ENCODE measurements at regions not wholly inside any gene's neighbourhood (a gene's known extent, or its start where the extent isn't known, plus 50 kb on each side); places are given as distances from the start of the nearest gene placed in this dataset.
"Not testable (repeated sequence)": the region's sequence is repeated elsewhere in the genome, so short reads cannot be mapped to it uniquely, and the experiment has no call there.

DNA sequence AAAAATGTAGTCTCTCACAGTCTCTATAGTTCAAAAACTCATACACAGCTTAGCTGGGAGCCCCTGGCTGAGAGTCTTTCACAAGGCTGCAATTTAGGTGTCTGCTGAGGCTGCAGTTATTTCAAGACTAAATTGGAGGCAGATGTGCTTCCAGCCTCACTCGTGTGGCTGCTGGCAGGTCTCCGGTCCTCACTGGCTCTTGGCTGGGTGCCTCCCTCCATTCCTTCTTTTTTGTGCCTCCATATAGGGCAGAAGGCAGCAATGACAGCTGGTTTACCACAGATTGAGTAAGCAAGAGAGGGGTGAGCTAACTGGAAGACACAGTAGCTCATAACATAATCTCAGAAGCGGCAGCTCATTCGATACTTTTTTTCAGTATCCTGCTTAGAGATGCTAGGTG, 2167.7 kb upstream of the WWC1 start:
- no peak overlapping the region for H3K27ac ChIP-seq (ENCODE audit: low read depth, low read length)
- Mint-ChIP-seq H3K4me3 (no peak overlapping the region), H3K27ac (no peak overlapping the region), H3K4me1 (no peaks in the 10 kb centered on the region), H3K27me3 (ENCODE audit: insufficient read depth) (no peaks in the 10 kb centered on the region), H3K36me3 (ENCODE audit: low read depth) (no peaks in the 10 kb centered on the region), H3K9me3 (peaks cover 2% of the 10 kb centered on the region)
- H3K9ac ChIP-seq (ENCODE audit: extremely low read depth, low read length, poor library complexity, severe bottlenecking): no peak overlapping the region
- WGBS, 2 experiments (ENCODE audit: insufficient coverage in 1 of 2, insufficient read length in 1 of 2): 67 to 90% methylated on average over 2 to 4 of the region's 4 CpGs
- no peaks in the 10 kb centered on the region for H3K27me3 ChIP-seq (ENCODE audit: control insufficient read depth, insufficient read depth, low read length, poor library complexity, severe bottlenecking)
- H3K36me3 ChIP-seq (ENCODE audit: control insufficient read depth, insufficient read depth, low read length): no peaks in the 10 kb centered on the region
- no peak overlapping the region for H3K4me3 ChIP-seq (ENCODE audit: low read length)
- TF ChIP-seq, protein P1, sequence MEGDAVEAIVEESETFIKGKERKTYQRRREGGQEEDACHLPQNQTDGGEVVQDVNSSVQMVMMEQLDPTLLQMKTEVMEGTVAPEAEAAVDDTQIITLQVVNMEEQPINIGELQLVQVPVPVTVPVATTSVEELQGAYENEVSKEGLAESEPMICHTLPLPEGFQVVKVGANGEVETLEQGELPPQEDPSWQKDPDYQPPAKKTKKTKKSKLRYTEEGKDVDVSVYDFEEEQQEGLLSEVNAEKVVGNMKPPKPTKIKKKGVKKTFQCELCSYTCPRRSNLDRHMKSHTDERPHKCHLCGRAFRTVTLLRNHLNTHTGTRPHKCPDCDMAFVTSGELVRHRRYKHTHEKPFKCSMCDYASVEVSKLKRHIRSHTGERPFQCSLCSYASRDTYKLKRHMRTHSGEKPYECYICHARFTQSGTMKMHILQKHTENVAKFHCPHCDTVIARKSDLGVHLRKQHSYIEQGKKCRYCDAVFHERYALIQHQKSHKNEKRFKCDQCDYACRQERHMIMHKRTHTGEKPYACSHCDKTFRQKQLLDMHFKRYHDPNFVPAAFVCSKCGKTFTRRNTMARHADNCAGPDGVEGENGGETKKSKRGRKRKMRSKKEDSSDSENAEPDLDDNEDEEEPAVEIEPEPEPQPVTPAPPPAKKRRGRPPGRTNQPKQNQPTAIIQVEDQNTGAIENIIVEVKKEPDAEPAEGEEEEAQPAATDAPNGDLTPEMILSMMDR (conservative IDR thresholded peaks at IDR 0.05): no peak
- no peaks in the 10 kb centered on the region for H3K4me1 ChIP-seq (ENCODE audit: control insufficient read depth, insufficient read depth, low read length)
- no peak for DNase-seq
- peaks cover 10% of the 10 kb centered on the region for H3K9me3 ChIP-seq (ENCODE audit: control insufficient read depth, low read length)

DNA sequence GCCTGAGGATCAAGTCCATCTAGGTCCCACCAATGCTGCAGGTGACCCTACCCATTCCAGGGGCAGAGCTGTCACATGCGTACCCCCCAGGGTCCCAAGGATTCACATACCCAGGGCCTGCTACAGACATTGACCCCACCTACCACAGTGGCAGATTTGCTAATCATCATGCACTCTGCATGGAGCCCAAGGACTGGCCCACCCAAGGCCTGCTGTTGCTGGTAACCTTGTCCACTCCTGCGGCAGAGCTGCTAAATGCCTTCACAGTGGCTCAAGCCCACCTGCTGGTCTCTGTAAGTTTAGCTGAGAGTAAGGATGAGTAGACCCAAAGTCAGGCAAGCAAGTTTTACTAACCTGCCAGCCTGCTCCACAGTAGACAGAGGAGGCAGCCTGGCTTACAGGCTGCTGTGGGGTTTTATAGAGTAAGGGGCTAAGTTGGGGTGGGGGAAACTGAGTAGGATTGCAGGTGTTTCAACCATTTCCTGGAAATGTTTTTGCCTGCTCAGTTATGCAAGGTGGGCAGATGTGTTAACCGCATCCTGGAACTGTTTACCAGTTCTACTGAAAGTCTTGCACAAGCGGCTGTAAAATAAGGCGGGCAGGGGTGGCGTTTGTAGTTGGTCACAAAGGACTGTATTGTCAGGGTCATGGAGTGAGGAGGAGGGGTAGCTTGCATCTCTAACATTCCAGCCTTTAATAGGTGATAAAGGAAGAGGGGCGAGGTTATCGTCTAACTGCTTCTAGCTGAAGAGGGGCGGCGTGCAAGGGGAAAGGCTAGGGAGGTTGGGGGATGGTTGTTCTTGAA, 2163.5 kb upstream of the WWC1 start:
- peaks cover 11% of the 10 kb centered on the region for H3K9me3 ChIP-seq (ENCODE audit: control insufficient read depth, low read length)
- Mint-ChIP-seq H3K36me3 (ENCODE audit: low read depth) (no peaks in the 10 kb centered on the region), H3K27ac (no peak overlapping the region), H3K27me3 (ENCODE audit: insufficient read depth) (no peaks in the 10 kb centered on the region), H3K4me1 (no peaks in the 10 kb centered on the region), H3K9me3 (peaks cover 2% of the 10 kb centered on the region), H3K4me3 (no peak overlapping the region)
- no peak overlapping the region for H3K27ac ChIP-seq (ENCODE audit: low read depth, low read length)
- no peak overlapping the region for H3K9ac ChIP-seq (ENCODE audit: extremely low read depth, low read length, poor library complexity, severe bottlenecking)
- TF ChIP-seq, protein P1 (conservative IDR thresholded peaks at IDR 0.05): no peak
- peak; percentile 68 for DNase-seq
- H3K27me3 ChIP-seq (ENCODE audit: control insufficient read depth, insufficient read depth, low read length, poor library complexity, severe bottlenecking): no peaks in the 10 kb centered on the region
- no peaks in the 10 kb centered on the region for H3K4me1 ChIP-seq (ENCODE audit: control insufficient read depth, insufficient read depth, low read length)
- WGBS, 2 experiments (ENCODE audit: insufficient coverage in 1 of 2, insufficient read length in 1 of 2): 81 to 91% methylated on average over 8 to 10 of the region's 10 CpGs
- no peaks in the 10 kb centered on the region for H3K36me3 ChIP-seq (ENCODE audit: control insufficient read depth, insufficient read depth, low read length)
- no peak overlapping the region for H3K4me3 ChIP-seq (ENCODE audit: low read length)

DNA sequence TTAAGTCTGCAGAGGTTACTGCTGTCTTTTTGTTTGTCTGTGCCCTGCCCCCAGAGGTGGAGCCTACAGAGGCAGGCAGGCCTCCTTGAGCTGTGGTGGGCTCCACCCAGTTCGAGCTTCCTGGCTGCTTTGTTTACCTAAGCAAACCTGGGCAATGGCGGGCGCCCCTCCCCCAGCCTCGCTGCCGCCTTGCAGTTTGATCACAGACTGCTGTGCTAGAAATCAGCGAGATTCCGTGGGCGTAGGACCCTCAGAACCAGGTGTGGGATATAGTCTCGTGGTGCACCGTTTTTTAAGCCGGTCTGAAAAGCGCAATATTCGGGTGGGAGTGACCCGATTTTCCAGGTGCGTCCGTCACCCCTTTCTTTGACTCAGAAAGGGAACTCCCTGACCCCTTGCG, 2146.3 kb upstream of the WWC1 start:
- H3K27me3 ChIP-seq (ENCODE audit: control insufficient read depth, insufficient read depth, low read length, poor library complexity, severe bottlenecking); H3K27ac ChIP-seq (ENCODE audit: low read depth, low read length); H3K4me1 Mint-ChIP-seq; H3K9ac ChIP-seq (ENCODE audit: extremely low read depth, low read length, poor library complexity, severe bottlenecking); DNase-seq; H3K36me3 Mint-ChIP-seq (ENCODE audit: low read depth); H3K4me1 ChIP-seq (ENCODE audit: control insufficient read depth, insufficient read depth, low read length); H3K27ac Mint-ChIP-seq; H3K4me3 Mint-ChIP-seq; H3K36me3 ChIP-seq (ENCODE audit: control insufficient read depth, insufficient read depth, low read length); H3K9me3 ChIP-seq (ENCODE audit: control insufficient read depth, low read length); H3K27me3 Mint-ChIP-seq (ENCODE audit: insufficient read depth); H3K4me3 ChIP-seq (ENCODE audit: low read length): not testable (repeated sequence)
- H3K9me3 Mint-ChIP-seq: peaks cover 14% of the 10 kb centered on the region
- 93% methylated on average over 12 of the region's 17 CpGs; no CpG with 5 or more reads in 1 of the 2 experiments for WGBS, 2 experiments (ENCODE audit: insufficient coverage in 1 of 2, insufficient read length in 1 of 2)

Measured in endodermal cell (in vitro differentiated cells).